Endothelial cell of hepatic sinusoid (primary cell): ENCODE measurements at regions not wholly inside any gene's neighbourhood (a gene's known extent, or its start where the extent isn't known, plus 50 kb on each side); places are given as distances from the start of the nearest gene placed in this dataset.

Source experiments
- in situ Hi-C: cut with HindIII; loops from 2 replicates; pipeline ENCODE4 v1.10.0; 2017; ENCODE audit warnings: low sequenced_read_pairs

GRCh38 chr12:127635838-127636237 is 631.1 kb upstream of the TMEM132C start:
- in situ Hi-C loops, result no loop called here

GRCh38 chr12:127636882-127637281 is 630.1 kb upstream of the TMEM132C start:
- in situ Hi-C loops, result no loop called here

- in situ Hi-C loops, result no loop called here
These were observed 626.6 kb upstream of the TMEM132C start for GRCh38 chr12:127640181-127640886.

GRCh38 chr12:127642208-127642607 is 624.8 kb upstream of the TMEM132C start:
- in situ Hi-C loops, result no loop called here

- in situ Hi-C loops, result no loop called here
These were observed 618.6 kb upstream of the TMEM132C start for GRCh38 chr12:127648321-127648720.

GRCh38 chr12:127649961-127650360 is 617.0 kb upstream of the TMEM132C start:
- in situ Hi-C loops, result no loop called here

GRCh38 chr12:127650626-127651025 is 616.3 kb upstream of the TMEM132C start:
- in situ Hi-C loops, result no loop called here

GRCh38 chr12:127652281-127652680 is 614.7 kb upstream of the TMEM132C start:
- in situ Hi-C loops, result no loop called here

- in situ Hi-C loops, result no loop called here
These were observed 612.5 kb upstream of the TMEM132C start for GRCh38 chr12:127654383-127654985.

GRCh38 chr12:127655691-127656090 is 611.3 kb upstream of the TMEM132C start:
- in situ Hi-C loops, result no loop called here

GRCh38 chr12:127656266-127656665 is 610.7 kb upstream of the TMEM132C start:
- in situ Hi-C loops, result no loop called here

- in situ Hi-C loops, result no loop called here
These were observed 609.9 kb upstream of the TMEM132C start for GRCh38 chr12:127657036-127657435.

GRCh38 chr12:127660961-127661360 is 606.0 kb upstream of the TMEM132C start:
- in situ Hi-C loops, result loop anchor here (5.0 kb wide), 1 partner anchor 89 kb away; no protein-coding TSS in a partner anchor

GRCh38 chr12:127663716-127664115 is 603.3 kb upstream of the TMEM132C start:
- in situ Hi-C loops, result loop anchor here (5.0 kb wide), 1 partner anchor 91 kb away; no protein-coding TSS in a partner anchor

- in situ Hi-C loops, result loop anchor here (5.0 kb wide), 1 partner anchor 93 kb away; no protein-coding TSS in a partner anchor
These were observed 602.1 kb upstream of the TMEM132C start for GRCh38 chr12:127664901-127665300.

- in situ Hi-C loops, result no loop called here
These were observed 599.8 kb upstream of the TMEM132C start for GRCh38 chr12:127667131-127667685.

- in situ Hi-C loops, result no loop called here
These were observed 596.7 kb upstream of the TMEM132C start for GRCh38 chr12:127670294-127670693.

GRCh38 chr12:127670796-127671195 is 596.2 kb upstream of the TMEM132C start:
- in situ Hi-C loops, result no loop called here

- in situ Hi-C loops, result no loop called here
These were observed 591.0 kb upstream of the TMEM132C start for GRCh38 chr12:127675936-127676335.

- in situ Hi-C loops, result no loop called here
These were observed 589.3 kb upstream of the TMEM132C start for GRCh38 chr12:127677537-127678131.

- in situ Hi-C loops, result no loop called here
These were observed 588.0 kb upstream of the TMEM132C start for GRCh38 chr12:127678945-127679344.

GRCh38 chr12:127680516-127680915 is 586.5 kb upstream of the TMEM132C start:
- in situ Hi-C loops, result no loop called here
